HG03432 (cell line): ENCODE measurements at regions not wholly inside any gene's neighbourhood (a gene's known extent, or its start where the extent isn't known, plus 50 kb on each side); places are given as distances from the start of the nearest gene placed in this dataset.
"Not testable (repeated sequence)": the region's sequence is repeated elsewhere in the genome, so short reads cannot be mapped to it uniquely, and the experiment has no call there.

ENCODE experiments used
- ATAC-seq: cut with Tn5 transposase; IDR thresholded peaks from one replicate; pipeline ENCODE4 v1.9.1; 2021; ENCODE audit warnings: mild to moderate bottlenecking, moderate library complexity; ENCODE audit not compliant: unreplicated experiment

- peak; percentile 98 for ATAC-seq
These were observed 343.2 kb downstream of the BCL2L11 start for GRCh38 chr2:111463956-111464355.

- not testable (repeated sequence) for ATAC-seq
These were observed 343.7 kb downstream of the BCL2L11 start for GRCh38 chr2:111464367-111464766.

- not testable (repeated sequence) for ATAC-seq
These were observed 344.8 kb downstream of the BCL2L11 start for GRCh38 chr2:111465521-111465920.

- not testable (repeated sequence) for ATAC-seq
These were observed 346.0 kb downstream of the BCL2L11 start for GRCh38 chr2:111466744-111467143.

- ATAC-seq: not testable (repeated sequence)
These were observed 350.2 kb downstream of the BCL2L11 start for GRCh38 chr2:111470924-111471323.

GRCh38 chr2:111471791-111472530, 351.2 kb downstream of the BCL2L11 start:
- ATAC-seq: not testable (repeated sequence)

- ATAC-seq: not testable (repeated sequence)
These were observed 352.2 kb downstream of the BCL2L11 start for GRCh38 chr2:111472844-111473403.

- ATAC-seq: not testable (repeated sequence)
These were observed 352.8 kb downstream of the BCL2L11 start for GRCh38 chr2:111473522-111473921.

- ATAC-seq: not testable (repeated sequence)
These were observed 353.5 kb downstream of the BCL2L11 start for GRCh38 chr2:111474198-111474705.

GRCh38 chr2:111478335-111478734, 357.6 kb downstream of the BCL2L11 start:
- ATAC-seq: not testable (repeated sequence)

- ATAC-seq: peak; percentile 67
These were observed 358.2 kb downstream of the BCL2L11 start for GRCh38 chr2:111478871-111479318.

GRCh38 chr2:111480016-111480625, 359.4 kb downstream of the BCL2L11 start:
- ATAC-seq: not testable (repeated sequence)

- not testable (repeated sequence) for ATAC-seq
These were observed 359.9 kb downstream of the BCL2L11 start for GRCh38 chr2:111480633-111481032.

- not testable (repeated sequence) for ATAC-seq
These were observed 360.5 kb downstream of the BCL2L11 start for GRCh38 chr2:111481219-111481618.

GRCh38 chr2:111482987-111483679, 362.4 kb downstream of the BCL2L11 start:
- ATAC-seq: peak; percentile 73

GRCh38 chr2:111484097-111484496, 363.4 kb downstream of the BCL2L11 start:
- ATAC-seq: not testable (repeated sequence)

GRCh38 chr2:111485895-111486294, 365.2 kb downstream of the BCL2L11 start:
- ATAC-seq: not testable (repeated sequence)

GRCh38 chr2:111488451-111488850, 367.7 kb downstream of the BCL2L11 start:
- ATAC-seq: not testable (repeated sequence)

- ATAC-seq: not testable (repeated sequence)
These were observed 368.7 kb downstream of the BCL2L11 start for GRCh38 chr2:111489460-111489859.

GRCh38 chr2:111491181-111491580, 370.5 kb downstream of the BCL2L11 start:
- not testable (repeated sequence) for ATAC-seq

- not testable (repeated sequence) for ATAC-seq
These were observed 370.9 kb downstream of the BCL2L11 start for GRCh38 chr2:111491614-111492013.
